Calu3 (cell line): ENCODE measurements at regions not wholly inside any gene's neighbourhood (a gene's known extent, or its start where the extent isn't known, plus 50 kb on each side); places are given as distances from the start of the nearest gene placed in this dataset.
A peak's percentile ranks its signal among the peaks of the same experiment; 100 is the strongest.

Source experiments
- BruUV-seq: library from RNA; stranded (reverse); fragments of 400-500 nt; replicated peaks from 2 replicates; lab custom pipeline; 2021; lab: Mats Ljungman, UMichigan
- CTCF ChIA-PET: fragments of 300-600 bp; sonication (Branson Sonifier 250); formaldehyde crosslinking; loops from one replicate; lab custom pipeline; 2022; ENCODE audit warnings: antibody characterized with exemption; lab: Charles Lee
- DNase-seq: peaks from one replicate; pipeline ENCODE4 v3.0.0; 2022
- H3K27ac Mint-ChIP-seq: one replicate; pipeline ENCODE4 v1.8.0; 2022; ENCODE audit warnings: mixed read lengths; ENCODE audit not compliant: unreplicated experiment
- H3K27me3 Mint-ChIP-seq: one replicate; pipeline ENCODE4 v1.8.0; 2022; ENCODE audit warnings: mixed read lengths; ENCODE audit not compliant: unreplicated experiment
- H3K36me3 Mint-ChIP-seq: one replicate; pipeline ENCODE4 v1.8.0; 2022; ENCODE audit warnings: mild to moderate bottlenecking, moderate library complexity, mixed read lengths; ENCODE audit not compliant: insufficient read depth, unreplicated experiment
- H3K4me1 Mint-ChIP-seq: one replicate; pipeline ENCODE4 v1.8.0; 2022; ENCODE audit warnings: mild to moderate bottlenecking, low read depth, mixed read lengths; ENCODE audit not compliant: unreplicated experiment
- H3K4me3 Mint-ChIP-seq: one replicate; pipeline ENCODE4 v1.8.0; 2022; ENCODE audit warnings: mild to moderate bottlenecking, low read depth, moderate library complexity, mixed read lengths; ENCODE audit not compliant: unreplicated experiment
- H3K9me3 Mint-ChIP-seq: one replicate; pipeline ENCODE4 v1.8.0; 2022; ENCODE audit warnings: low read depth, mixed read lengths; ENCODE audit not compliant: unreplicated experiment
- CTCF ChIP-seq: fragments of 200-600 bp; IDR thresholded peaks from one replicate; pipeline ENCODE4 v1.8.0; 2022; ENCODE audit warnings: antibody characterized with exemption; ENCODE audit not compliant: unreplicated experiment
- intact Hi-C: fragments of 100-400 bp; cut with micrococcal nuclease; formaldehyde crosslinking; loops from one replicate; pipeline ENCODE4 v1.10.0; 2022; ENCODE audit not compliant: unreplicated experiment

DNA sequence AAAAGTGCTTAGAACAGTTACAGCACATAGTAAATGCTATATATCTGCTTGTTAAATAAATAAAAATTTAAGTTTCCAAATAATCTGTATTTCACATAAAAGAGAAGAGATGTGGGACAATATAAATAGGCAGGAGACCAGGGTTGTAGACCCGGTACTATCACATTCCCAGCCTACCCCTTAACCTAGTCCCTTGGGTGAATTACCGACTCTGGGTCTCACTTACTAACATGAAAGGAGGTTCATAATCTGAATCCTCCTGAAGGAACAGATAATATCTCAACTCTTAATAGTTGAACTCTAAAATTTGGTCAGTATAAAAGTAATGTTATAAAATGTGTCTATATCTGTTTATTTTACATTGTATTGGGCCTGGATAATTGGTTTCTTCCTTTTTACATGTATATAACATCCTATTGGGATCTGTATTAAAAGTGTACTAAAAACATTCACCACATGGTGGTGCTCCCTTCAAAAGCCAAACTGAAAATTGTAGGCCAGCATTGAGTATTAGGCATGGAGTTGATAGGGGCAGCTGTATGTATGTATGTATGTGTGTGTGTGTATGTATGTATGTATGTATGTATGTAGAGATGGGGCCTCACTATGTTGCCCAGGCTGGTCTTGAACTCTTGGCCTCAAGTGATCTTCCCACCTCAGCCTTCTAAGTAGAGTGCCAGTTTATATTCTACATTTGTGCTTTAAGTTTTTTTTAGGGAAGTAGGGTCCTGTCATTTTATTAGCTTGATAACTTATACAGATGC, 64.2 kb upstream of the ABL1 start:
- no TSS peak for BruUV-seq
- TF ChIP-seq CTCF, result peak; percentile 28
- peaks cover 9% of the 10 kb centered on the region for H3K9me3 Mint-ChIP-seq
- CTCF ChIA-PET, result interaction anchor here (1.1 kb wide), 1 partner anchor 96 kb away, joined by 6 read pairs; no protein-coding TSS in a partner anchor
- H3K27ac Mint-ChIP-seq, result no peak overlapping the region
- no peaks in the 10 kb centered on the region for H3K36me3 Mint-ChIP-seq
- intact Hi-C loops, result loop anchor here (1.0 kb wide), 1 partner anchor 92 kb away; no protein-coding TSS in a partner anchor
- H3K4me3 Mint-ChIP-seq, result no peak overlapping the region
- peak; percentile 11 for DNase-seq
- no peaks in the 10 kb centered on the region for H3K27me3 Mint-ChIP-seq
- peaks cover 22% of the 10 kb centered on the region for H3K4me1 Mint-ChIP-seq

GRCh38 chr9:130772185-130772584, 62.9 kb upstream of the ABL1 start:
- H3K4me1 Mint-ChIP-seq, result peaks cover 22% of the 10 kb centered on the region
- DNase-seq, result no peak
- intact Hi-C loops, result no loop called here
- H3K27me3 Mint-ChIP-seq, result no peaks in the 10 kb centered on the region
- CTCF ChIA-PET, result interaction anchor here (1.1 kb wide), 1 partner anchor 95 kb away, joined by 6 read pairs; no protein-coding TSS in a partner anchor
- BruUV-seq, result no TSS peak
- H3K27ac Mint-ChIP-seq, result no peak overlapping the region
- H3K9me3 Mint-ChIP-seq, result peaks cover 10% of the 10 kb centered on the region
- no peak overlapping the region for H3K4me3 Mint-ChIP-seq
- H3K36me3 Mint-ChIP-seq, result no peaks in the 10 kb centered on the region
- no peak for TF ChIP-seq CTCF

DNA sequence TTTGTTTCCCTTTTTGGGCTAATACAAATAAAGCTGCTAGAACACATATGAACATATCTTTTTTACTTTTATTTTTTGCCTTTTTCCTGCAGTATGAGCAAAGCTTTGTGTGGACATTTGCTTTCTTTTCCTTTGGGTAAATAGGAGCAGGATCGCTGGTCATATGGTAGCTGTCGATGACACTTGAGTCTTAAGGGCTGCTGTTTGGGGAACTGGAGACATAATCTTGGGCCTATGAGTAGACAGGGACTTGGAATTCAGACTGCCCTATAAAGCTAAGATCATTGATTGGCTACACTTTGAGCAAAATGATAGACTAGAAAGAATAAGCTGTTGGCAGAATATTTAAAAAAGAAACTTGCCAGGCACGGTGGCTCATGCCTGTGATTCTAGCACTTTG, 60.9 kb upstream of the ABL1 start:
- Mint-ChIP-seq H3K4me1 (peaks cover 9% of the 10 kb centered on the region), H3K27me3 (no peaks in the 10 kb centered on the region), H3K9me3 (peaks cover 10% of the 10 kb centered on the region), H3K27ac (no peak overlapping the region), H3K4me3 (no peak overlapping the region), H3K36me3 (no peaks in the 10 kb centered on the region)
- CTCF ChIA-PET, result interaction anchor here (1.1 kb wide), 1 partner anchor 92 kb away, joined by 4 read pairs; no protein-coding TSS in a partner anchor
- intact Hi-C loops, result no loop called here
- DNase-seq, result no peak
- no TSS peak for BruUV-seq
- TF ChIP-seq CTCF, result no peak

GRCh38 chr9:130775336-130775991, 59.6 kb upstream of the ABL1 start:
- H3K27ac Mint-ChIP-seq, result no peak overlapping the region
- no peak overlapping the region for H3K4me3 Mint-ChIP-seq
- no peak for DNase-seq
- BruUV-seq, result no TSS peak
- no peaks in the 10 kb centered on the region for H3K27me3 Mint-ChIP-seq
- TF ChIP-seq CTCF, result no peak
- CTCF ChIA-PET, result interaction anchor here (0.5 to 0.6 kb wide), 2 partner anchors 386 to 560 kb away, joined by 3 read pairs; no protein-coding TSS in a partner anchor
- intact Hi-C loops, result no loop called here
- no peaks in the 10 kb centered on the region for H3K36me3 Mint-ChIP-seq
- H3K4me1 Mint-ChIP-seq, result no peaks in the 10 kb centered on the region
- H3K9me3 Mint-ChIP-seq, result peaks cover 10% of the 10 kb centered on the region
